T-helper 1 cell (primary cell): ENCODE measurements at regions not wholly inside any gene's neighbourhood (a gene's known extent, or its start where the extent isn't known, plus 50 kb on each side); places are given as distances from the start of the nearest gene placed in this dataset.
"Not testable (repeated sequence)": the region's sequence is repeated elsewhere in the genome, so short reads cannot be mapped to it uniquely, and the experiment has no call there.

Experiments used
- DNase-seq, 5 donors: peaks; one replicate each; pipeline ENCODE4 v3.0.0-alpha.2; 2012 to 2020

DNA sequence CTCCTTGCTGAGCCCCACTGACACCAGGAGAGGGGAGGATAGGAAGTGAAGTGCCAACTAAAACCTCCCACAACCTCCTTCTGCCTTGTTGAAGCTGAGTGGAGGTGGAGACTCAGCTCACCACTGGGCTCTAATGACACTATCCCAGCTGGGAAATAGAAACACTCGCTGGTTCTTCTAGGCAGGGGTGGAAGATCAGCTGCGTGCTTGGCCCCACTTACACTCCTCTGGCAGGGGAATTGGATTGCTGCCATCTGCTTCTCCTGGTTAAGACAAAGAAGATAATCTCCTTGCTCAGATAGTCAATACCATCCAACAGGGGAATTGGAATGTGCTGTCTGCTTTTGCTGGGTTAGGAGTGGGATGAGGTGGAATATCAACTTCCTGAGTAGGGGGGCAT is 392.5 kb downstream of the ZNF674 start:
- DNase-seq, result no peak

DNA sequence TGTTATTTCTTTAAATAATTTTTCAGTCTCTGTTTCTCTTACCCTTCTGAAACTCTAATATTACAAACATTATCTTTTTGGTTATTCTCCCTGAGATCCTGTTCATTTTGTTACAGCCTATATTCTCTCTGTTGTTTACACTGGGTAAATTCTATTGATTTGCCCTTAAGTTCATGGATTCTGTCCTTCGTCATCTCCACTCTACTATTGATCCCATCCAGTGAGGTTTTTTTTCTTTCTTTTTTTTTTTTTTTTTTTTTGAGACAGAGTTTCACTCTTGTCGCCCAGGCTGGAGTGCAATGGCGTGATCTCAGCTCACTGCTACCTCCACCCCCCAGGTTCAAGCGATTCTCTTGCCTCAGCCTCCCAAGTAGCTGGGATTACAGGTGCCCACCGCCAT is 393.9 kb downstream of the ZNF674 start:
- not testable (repeated sequence) for DNase-seq

DNA sequence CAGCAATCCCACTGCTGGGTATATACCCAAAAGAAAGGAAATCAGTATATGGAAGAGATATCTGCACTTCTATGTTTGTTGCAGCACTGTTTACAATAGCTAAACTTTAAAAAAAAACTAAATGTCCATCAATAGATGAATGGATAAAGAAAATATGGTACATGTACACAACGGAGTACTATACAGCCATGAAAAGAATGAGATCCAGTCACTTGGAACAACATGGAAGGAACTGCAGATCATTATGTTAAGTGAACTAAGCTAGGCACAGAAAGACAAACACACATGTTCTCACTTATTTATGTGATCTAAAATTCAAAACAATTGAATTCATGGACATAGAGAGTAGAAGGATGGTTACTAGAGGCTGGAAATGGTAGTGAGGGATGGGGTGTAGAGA is 400.7 kb downstream of the ZNF674 start:
- no peak for DNase-seq

DNA sequence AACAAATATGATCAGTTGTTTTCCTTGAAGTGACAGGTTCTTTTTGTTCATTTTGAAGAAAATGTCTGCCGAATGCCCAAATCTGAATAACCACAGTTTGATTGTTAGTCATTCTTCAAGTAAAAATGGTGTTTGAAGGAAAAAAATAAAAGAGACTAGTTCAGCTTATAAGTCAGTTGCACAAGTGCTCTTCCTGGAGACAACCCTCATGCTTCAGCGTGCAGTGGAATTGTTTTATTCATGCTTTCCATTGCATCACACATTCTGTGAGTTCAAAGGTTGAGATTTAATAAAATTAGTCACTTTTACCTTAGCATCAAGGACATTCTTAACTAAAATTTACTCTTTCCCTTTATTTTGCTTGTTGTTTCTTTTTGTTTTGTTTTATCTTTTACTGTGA is 404.9 kb downstream of the ZNF674 start:
- DNase-seq, result no peak

DNA sequence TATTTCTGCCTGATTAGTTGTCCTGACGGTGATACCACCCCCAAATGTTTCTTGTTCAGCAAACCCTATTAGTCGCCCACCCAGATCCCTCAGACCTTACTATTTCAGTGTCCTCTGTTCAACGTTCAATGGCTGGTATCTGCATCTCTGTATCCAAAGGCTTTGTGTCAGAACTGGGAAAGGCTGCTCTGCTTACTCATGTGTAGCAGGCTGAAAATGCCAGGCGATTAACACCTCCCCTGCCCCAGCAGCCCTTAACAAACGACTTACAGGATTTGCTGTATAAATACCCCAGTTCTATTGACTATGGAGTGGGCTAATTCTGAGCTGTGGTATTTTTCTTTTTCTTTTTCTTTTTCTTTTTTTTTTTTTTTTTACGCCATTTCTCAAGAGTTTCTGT is 415.0 kb downstream of the ZNF674 start:
- no peak for DNase-seq

DNA sequence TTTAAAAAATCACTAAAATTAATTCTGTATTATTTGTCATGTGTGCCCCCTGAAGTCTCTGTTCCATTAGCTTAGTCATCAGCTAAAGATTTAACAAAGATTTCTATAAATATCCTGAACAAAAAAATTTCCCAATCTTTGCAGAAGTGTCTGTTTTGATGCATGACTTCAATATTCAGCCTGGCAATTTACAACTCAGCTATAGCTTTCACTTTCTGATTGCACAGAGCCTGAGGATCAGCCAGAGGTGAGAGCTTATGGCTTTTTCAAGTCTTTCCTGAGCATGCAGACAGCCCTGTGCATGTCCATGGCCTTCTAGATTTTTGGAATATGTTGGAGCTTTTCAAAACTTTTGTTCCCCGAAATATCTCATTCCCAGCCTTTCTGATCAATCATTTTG is 420.1 kb downstream of the ZNF674 start:
- DNase-seq, result no peak

DNA sequence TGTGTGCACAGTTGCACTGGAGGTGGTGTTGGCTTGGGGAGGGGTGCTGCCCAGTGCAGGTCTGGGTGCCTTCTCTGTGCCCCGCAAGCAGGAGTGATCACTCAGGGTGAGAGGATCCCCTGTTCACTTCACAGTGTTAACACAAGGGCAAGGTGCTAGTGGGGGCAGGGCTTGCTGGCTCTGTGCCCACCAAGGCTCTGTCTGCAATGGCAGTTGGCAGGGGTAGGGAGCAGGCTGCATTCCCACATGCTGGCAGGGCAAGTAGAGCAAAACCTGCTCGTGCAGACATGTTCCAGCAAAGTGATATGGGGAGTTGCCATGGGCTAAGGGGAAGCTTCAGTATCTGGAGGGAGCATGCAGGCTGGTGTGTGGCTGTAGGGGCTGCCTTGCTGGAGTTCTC is 428.0 kb downstream of the ZNF674 start:
- no peak for DNase-seq

DNA sequence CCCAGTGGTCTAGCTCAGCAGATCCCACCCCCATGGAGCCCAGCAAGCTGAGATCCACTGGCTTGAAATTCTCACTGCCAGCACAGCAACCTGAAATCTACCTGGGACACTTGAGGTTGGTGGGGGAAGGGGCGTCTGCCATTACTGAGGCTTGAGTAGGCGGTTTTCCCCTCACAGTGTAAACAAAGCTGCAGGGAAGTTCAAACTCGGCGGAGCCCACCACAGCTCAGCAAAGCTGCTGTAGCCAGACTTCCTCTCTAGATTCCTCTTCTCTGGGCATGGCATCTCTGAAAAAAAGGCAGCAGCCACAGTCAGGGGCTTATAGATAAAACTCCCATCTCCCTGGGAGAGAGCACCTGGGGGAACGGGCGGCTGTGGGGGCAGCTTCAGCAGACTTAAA is 457.9 kb downstream of the ZNF674 start:
- DNase-seq, result not testable (repeated sequence)

DNA sequence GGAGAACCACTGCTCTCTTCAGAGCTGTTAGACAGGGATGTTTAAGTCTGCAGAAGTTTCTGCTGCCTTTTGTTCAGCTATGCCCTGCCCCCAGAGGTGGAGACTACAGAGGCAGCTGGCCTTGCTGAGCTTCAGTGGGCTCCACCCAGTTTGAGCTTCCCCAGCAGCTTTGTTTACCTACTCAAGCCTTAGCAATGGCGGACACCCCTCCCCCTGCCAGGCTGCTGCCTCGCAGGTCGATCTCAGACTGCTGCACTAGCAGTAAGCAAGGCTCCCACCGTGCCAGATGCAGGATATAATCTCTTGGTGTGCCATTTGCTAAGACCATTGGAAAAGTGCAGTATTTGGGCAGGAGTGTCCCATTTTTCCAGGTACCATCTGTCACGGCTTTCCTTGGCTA is 465.1 kb downstream of the ZNF674 start:
- DNase-seq, result not testable (repeated sequence)

DNA sequence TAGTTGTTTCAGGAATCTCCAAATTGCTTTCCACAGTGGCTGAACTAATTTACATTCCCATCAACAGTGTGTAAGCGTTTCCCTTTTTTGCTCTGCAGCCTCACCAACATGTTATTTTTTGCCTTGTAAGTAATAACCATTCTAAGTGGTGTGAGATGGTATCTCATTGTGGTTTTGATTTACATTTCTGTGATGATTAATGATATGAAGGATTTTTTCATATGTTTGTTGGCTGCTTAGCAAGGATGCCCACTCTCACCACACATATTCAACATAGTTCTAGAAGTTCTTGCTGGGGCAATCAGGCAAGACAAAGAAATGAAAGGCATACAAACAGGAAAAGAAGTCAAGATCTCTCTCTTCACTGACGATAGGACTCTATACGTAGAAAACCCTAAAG is 472.4 kb downstream of the ZNF674 start:
- DNase-seq, result no peak

DNA sequence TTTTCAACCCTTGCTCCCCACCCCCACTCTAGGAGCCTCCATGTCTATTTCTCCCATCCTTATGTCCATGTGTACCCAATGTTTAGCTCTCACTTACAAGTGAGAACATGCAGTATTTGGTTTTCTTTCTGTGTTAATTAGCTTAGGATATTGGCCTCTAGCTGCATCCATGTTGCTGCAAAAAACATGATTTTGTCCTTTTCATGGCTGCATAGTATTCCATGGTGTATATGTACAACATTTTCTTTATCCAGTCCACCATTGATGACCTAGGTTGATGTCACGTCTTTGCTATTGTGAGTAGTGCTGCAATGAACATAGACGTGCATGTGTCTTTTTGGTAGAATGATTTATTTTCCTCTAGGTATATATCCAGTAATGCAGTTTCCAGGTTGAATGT is 472.8 kb downstream of the ZNF674 start:
- DNase-seq, result no peak

DNA sequence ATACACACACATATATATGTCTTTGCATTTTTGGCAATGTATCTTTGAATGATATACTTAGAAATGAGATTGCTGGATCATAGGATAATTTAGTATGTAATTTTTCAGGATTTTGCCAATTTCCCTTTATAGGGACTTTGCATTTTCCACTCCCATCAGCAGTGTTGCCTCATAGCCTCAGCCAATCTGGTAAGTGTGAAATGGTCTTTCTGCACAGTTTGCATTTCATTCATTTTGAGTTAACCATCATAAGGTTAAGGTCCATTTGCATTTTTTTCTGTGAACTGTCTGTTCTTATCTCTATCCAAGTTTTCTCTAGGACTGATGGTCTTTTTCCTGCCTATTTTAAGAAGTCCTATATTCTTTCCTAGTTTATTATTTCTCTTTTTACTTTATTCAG is 474.8 kb downstream of the ZNF674 start:
- DNase-seq, result no peak

DNA sequence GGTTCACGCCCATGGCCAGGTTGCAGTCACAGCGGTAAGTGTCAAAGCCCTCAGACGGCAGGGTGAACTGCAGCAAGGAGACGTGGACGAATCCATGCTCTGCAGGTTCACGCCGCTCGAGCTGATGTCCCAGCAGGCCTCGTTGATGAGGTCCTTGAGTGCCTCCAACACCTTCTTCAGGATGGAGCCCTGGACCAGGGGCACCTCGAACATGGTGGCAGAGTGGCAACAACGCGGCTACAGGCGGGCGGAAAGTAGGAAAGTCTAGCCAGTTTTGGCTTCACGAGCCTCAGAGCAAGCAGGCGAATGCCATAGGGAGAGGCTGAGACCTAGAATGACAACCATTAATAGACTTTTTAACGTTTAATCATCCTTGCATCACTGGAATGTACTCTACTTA is 485.9 kb downstream of the ZNF674 start:
- DNase-seq, result no peak

DNA sequence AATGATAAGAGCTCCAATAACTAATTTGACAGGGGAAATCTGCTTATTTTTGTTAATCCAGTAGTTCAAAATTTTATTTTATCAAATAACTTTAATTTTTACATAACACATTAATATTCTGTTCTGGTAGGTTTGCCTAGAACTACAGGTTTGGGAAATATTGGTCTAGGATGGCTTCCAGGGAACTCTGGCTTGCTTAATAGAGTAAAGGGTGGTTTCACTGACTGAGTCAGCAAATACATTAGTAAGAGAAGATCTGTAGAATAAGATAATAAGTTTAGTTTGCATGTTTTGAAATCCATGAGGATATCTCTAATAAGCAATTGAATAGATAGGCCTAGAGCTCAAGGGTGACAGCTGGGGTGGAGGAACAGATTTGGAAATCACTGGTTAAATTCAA is 500.7 kb downstream of the ZNF674 start:
- no peak for DNase-seq

DNA sequence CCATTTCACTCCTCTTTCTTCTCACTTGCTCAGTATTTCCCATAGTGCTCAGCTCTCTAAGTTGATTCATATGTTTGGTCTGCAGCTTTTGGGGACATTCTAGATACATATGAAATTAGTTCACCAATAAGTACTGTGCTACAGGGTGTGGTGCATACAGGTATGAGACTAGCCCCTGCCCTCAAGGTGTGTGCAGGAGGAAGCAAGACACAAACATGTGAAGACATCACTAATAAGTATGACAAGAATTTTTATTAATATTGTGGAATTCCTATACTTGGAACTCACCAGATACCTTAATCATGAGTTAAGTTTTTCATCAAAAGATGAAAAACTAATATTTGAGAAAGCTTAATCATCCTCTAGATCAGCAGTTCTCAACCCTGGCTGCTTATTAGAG is 505.2 kb downstream of the ZNF674 start:
- no peak for DNase-seq

DNA sequence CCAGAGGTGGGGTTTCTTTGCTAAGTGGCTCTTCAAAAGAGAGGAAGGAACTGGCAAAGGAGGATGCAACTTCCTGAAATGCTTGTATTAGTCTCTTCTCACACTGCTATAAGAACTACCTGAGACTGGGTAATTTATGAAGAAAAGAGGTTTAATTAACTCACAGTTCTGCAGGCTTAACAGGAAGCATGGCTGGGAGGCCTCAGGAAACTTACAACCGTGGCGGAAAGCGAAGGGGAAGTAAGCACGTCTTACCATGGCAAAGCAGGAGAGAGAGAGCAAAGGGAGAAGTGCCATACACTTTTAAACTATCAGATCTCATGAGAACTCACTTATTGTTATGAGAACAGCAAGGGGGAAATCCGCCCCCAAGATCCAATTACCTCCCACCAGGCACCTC is 505.7 kb downstream of the ZNF674 start:
- DNase-seq, result no peak

DNA sequence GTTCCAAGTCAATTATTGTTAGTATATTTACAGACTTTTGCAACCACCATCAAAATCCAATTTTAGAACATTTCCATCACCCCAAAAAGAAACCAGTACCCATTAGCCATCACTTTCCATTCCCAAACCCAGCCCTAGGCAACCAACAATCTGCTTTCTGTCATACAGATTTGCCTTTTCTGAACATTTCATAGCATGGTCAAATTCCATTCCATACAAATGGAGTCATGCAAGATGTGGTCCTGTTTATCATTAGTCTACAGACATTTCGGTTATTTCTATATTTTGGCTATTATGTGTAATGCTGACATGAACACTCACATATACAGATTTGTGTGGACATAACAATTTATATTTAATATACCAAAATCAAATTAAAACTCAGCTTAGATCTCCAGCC is 508.7 kb downstream of the ZNF674 start:
- no peak for DNase-seq

DNA sequence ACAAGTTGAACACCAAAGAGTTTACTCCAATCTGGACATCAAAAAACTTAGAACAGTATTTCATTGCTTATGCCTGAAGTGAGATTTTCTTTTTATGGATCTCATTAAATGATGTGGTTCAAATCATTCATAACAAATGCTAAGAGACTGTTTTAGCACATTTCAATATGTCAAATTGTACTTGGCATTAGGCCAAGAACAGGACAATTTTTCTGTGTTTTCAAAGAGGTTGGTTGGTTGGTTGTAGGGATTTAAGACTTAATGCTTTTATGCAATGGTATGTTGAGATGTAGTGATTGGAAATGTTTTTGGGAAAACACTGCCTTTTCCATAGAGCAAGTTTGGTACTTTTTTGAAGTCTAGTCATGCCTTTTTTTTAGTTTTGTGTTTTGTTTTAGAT is 510.4 kb downstream of the ZNF674 start:
- no peak for DNase-seq

DNA sequence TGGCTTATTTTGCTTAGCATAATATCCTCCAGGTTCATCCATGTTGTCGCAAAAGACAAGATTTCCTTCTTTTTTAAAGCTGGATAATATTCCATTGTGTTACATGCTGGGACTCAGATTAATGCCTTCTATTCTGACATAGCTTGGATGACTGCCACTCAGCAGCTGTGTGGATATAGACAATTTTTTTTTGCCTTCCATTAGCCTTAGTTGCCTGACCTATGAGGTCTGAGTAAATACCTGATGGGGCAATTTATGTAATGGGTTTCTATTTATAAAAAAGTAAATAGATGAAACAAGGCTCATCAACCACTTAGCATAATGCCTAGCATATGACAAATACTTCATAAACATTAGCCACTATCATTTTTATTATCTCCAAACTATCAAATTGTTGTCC is 515.4 kb downstream of the ZNF674 start:
- no peak for DNase-seq

DNA sequence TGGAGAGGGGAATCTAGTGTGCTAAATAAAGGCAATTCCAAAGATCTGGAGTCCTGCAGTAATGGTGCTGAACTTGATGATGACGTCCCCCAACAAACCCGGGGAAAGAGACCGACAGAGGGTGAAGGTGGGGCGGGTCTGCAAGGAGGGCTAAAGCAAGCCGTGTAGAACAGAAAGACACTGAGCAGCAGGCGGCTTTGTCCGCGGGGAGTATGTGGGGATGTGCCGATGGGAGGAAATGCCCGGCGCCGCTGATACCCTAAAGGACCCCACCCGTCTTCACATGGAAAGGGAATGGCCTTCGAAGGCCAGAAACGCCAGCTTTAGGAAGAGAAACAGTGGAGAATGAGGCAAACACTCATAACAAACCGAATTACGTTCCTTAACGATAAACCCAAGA is 528.9 kb downstream of the ZNF674 start:
- DNase-seq, result no peak

DNA sequence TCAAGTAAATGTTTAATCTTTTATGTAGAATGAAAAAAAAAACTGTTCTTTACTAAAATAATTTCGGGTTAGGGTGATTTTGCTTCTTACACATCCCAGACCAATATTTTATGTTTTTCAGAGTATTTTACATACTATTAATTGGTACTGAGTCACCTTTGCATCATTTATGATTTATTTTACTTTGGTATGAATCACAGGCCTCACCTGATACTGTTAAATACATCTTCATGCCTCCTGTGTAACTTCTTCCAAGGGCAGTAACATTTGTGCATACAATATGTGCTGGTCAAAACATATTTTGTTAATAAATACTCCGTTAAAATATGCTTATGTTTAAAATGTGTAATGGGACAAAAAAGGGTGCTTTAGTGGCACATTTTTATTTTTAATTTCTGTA is 529.6 kb downstream of the ZNF674 start:
- DNase-seq, result no peak

DNA sequence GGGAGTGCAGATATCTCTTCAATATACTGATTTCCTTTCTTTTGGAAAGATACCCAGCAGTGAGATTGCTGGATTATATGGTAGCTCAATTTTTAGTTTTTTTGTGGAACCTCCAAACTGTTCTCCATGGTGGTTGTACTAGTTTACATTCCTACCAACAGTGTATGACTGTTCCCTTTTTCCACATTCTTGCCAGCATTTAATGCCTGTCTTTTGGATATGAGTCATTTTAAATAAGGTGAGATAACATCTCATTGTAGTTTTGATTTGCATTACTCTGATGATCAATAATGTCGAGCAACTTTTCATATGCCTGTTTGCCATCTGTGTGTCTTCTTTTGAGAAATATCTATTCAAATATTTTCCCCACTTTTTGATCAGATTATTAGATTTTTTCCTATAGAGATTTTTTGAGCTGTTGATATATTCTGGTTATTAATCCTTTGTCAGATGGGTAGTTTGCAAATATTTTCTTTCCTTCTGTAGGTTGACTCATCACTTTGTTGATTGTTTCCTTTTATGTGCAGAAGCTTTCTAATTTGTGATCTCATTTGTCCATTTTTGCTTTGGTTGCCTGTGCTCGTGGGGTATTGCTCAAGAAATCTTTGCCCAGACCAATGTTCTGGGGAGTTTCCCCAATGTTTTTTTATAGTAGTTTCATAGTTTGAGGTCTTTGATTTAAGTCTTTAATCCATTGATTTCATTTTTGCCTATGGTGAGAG is 552.7 kb downstream of the ZNF674 start:
- DNase-seq, result no peak

DNA sequence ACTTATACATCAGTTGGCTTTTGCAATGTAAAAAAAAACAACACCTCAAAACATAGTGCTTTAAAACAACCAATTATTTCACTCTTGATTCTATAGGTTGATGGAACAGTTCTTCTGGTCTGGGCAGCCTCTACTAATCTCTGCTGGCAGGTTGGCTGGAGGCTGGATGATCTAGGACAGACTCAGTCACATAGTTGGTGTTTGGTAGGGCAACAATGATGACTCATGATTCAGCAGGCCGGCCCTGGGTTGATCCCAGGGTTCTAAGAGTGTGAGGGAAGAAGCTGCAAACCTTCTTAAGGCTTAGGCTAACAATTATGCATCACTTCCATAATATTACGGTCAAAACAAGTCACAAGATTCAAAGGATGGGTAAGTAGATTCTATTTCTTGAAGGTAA is 558.2 kb downstream of the ZNF674 start:
- no peak for DNase-seq

DNA sequence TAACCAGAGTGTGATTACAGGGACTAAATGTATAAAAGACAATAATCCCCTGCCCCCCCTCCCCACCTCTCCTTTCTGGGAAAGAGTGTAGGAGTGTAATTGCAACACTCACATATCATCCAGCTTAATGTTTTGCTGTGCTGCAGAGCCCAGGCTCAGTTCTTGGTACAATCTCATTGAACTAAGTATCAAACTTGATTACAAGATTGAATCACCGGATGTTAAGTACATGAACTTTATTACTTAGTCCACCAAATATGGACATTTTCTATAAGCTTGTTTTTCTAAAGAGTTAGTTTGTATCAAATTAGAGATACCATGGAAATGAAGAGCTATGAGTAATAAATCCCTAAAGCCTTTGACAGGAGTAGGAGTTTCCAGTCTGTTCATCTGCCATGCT is 559.1 kb downstream of the ZNF674 start:
- DNase-seq, result no peak

DNA sequence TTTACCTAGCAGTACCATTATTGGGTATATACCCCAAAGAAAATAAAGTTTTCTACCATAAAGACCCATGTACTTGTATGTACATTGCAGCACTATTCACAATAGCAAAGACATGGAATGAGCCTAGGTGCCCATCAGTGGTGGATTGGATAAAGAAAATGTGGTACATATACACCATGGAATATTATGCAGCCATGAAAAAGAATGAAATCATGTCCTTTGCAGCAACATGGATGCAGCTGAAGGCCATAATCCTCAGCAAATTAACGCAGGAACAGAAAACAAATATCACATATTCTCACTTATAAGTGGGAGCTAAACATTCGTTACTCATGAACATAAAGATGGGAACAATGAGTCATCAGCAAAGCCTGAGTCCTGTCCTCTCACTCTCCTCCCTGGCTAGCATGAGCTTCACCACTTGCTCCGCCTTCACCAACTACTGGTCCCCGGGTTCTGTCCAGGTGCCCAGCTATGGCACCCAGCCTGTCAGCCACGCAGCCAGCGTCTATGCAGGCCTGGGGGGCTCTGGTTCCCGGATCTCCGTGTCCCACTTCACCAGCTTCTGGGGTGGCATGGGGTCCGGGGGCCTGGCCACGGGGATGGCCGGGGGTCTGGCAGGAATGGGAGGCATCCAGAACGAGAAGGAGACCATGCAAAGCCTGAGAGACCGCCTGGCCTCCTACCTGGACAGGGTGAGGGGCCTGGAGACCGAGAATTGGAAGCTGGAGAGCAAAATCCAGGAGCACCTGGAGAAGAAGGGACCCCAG is 562.1 kb downstream of the ZNF674 start:
- DNase-seq, result not testable (repeated sequence)
